HG02943 (cell line): ENCODE measurements at regions not wholly inside any gene's neighbourhood (a gene's known extent, or its start where the extent isn't known, plus 50 kb on each side); places are given as distances from the start of the nearest gene placed in this dataset.

Source experiments
- ATAC-seq: cut with Tn5 transposase; IDR thresholded peaks from one replicate; pipeline ENCODE4 v1.9.1; 2021; ENCODE audit warnings: mild to moderate bottlenecking, low read depth, moderate library complexity; ENCODE audit not compliant: unreplicated experiment

- ATAC-seq, result no peak
Measured at GRCh38 chr6:40760887-40761286, 173.7 kb upstream of the LRFN2 start.

- ATAC-seq, result no peak
Measured at GRCh38 chr6:40759838-40760237, 172.7 kb upstream of the LRFN2 start.

- no peak for ATAC-seq
Measured at GRCh38 chr6:40759264-40759663, 172.1 kb upstream of the LRFN2 start.

GRCh38 chr6:40755749-40756452 lies 168.7 kb upstream of the LRFN2 start:
- ATAC-seq, result no peak

GRCh38 chr6:40755046-40755681 lies 168.0 kb upstream of the LRFN2 start:
- no peak for ATAC-seq

GRCh38 chr6:40754461-40755045 lies 167.4 kb upstream of the LRFN2 start:
- no peak for ATAC-seq

- no peak for ATAC-seq
Measured at GRCh38 chr6:40753675-40754448, 166.7 kb upstream of the LRFN2 start.

GRCh38 chr6:40753048-40753447 lies 165.9 kb upstream of the LRFN2 start:
- ATAC-seq, result no peak

- no peak for ATAC-seq
Measured at GRCh38 chr6:40744835-40745234, 157.7 kb upstream of the LRFN2 start.

- ATAC-seq, result no peak
Measured at GRCh38 chr6:40743690-40744446, 156.7 kb upstream of the LRFN2 start.

GRCh38 chr6:40743226-40743625 lies 156.1 kb upstream of the LRFN2 start:
- no peak for ATAC-seq

- ATAC-seq, result no peak
Measured at GRCh38 chr6:40740518-40740917, 153.4 kb upstream of the LRFN2 start.

- no peak for ATAC-seq
Measured at GRCh38 chr6:40738551-40739193, 151.5 kb upstream of the LRFN2 start.

- ATAC-seq, result no peak
Measured at GRCh38 chr6:40735521-40735920, 148.4 kb upstream of the LRFN2 start.

GRCh38 chr6:40735121-40735520 lies 148.0 kb upstream of the LRFN2 start:
- ATAC-seq, result no peak

GRCh38 chr6:40734607-40735006 lies 147.4 kb upstream of the LRFN2 start:
- ATAC-seq, result no peak

- ATAC-seq, result no peak
Measured at GRCh38 chr6:40733770-40734396, 146.7 kb upstream of the LRFN2 start.

- ATAC-seq, result no peak
Measured at GRCh38 chr6:40733290-40733689, 146.1 kb upstream of the LRFN2 start.

- ATAC-seq, result no peak
Measured at GRCh38 chr6:40732878-40733277, 145.7 kb upstream of the LRFN2 start.

GRCh38 chr6:40728643-40729042 lies 141.5 kb upstream of the LRFN2 start:
- ATAC-seq, result no peak
